AML-193 (cell line): ENCODE measurements at regions not wholly inside any gene's neighbourhood (a gene's known extent, or its start where the extent isn't known, plus 50 kb on each side); places are given as distances from the start of the nearest gene placed in this dataset.
"Not testable (repeated sequence)": the region's sequence is repeated elsewhere in the genome, so short reads cannot be mapped to it uniquely, and the experiment has no call there.

Experiments used
- DNase-seq, 2 experiments: peaks; one replicate each; lab custom pipeline; 2025; lab: John Stamatoyannopoulos, UW

DNA sequence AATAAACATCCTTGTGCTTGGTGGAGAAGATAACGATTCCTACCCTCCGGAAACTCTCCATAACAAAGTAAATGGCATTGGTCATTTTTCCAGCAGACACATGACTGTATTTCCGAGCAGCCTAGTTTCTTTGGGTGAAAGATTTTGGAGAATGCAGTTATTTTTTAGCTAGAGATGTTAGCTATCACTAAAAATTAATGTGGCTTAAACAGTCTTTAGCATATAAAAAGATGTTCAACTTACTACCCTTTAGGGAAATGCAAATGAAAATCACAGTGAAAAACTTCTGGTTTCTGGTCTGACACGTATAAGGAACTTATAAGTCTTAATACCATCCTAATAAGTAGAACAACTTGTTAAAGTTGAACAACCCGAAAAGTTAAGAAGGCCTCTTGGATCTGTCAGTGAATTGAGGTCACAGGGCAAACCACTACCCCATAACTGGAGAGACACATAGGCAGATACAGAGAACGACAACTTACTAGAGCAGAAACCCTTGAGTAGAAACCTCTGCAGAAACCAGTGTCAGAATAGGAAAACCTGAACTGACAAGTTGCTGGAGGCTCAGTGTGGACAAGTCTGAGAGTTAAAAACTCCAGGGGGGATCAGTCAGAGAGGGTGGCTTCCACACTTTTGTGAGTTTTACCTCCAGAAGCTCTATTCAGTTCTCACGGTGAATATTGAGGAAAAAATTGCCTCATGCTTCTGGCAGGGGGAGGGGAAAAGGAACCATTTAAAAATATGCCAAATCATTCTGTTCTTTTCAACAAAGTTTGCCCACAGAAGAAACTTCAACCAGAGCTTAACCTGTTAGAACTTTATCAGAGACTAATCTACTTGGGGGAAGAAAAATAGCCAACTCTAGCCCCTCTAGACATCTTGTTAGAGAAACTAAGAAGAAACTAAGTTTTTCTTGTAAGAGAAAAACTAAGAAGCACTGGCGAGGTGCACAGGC lies 325.2 kb upstream of the RPS23 start:
- no peak for DNase-seq

GRCh38 chr5:82601861-82602260 lies 323.7 kb upstream of the RPS23 start:
- DNase-seq: no peak

DNA sequence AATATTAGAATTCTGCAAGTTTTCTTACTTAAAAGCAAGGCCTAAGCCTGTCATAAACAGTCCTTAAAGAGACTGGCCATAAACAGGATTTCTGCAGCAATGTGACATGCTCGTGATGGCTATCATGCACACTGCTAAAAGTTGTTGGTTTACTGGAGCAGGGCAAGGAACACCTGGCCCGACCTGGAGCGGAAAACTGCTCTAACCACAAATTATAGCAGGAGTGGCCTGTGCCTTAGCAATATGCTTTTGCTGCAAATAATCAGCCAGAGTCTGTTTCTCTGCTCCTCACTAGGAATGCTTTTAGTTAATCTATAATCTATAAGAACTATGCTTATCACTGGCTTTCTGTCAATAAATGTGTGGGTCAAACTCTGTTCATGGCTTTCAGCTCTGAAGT lies 322.9 kb upstream of the RPS23 start:
- no peak for DNase-seq

DNA sequence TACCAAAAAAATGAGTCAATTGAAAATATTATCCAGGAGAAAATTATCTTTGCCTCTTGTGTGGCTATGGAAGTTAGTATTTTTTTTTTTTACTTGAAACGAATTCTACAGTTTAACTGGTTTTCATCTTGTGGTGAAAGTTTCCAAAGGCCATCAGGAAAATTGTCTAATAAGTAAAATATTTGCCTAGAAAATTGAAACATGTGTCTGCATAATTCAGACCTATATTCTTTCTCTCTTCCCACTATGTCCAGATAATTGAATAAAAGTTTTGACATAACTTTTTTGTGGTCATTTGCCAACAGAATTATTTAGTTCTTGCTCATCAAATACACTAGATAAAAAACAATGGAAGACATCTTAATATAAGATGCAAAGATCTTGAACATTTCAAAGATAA lies 321.5 kb upstream of the RPS23 start:
- no peak for DNase-seq

DNA sequence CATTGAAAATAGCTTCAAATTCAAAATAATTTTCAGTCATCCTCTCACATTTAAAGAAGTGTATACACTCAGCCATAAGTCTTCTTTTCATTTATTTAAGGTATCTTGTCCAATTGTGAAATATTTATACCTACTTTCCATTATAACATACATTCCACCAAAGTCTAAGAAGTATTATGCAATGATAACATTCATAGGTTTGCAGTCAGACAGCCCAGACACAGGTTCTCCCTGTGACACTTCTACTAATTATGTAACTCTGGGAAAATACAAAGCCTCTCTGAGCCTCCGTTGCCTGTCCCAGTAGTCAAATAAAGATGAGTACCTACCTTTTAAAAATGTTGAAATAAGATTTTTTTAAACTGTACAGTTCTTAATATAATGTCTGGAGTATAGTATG lies 320.9 kb upstream of the RPS23 start:
- no peak for DNase-seq

DNA sequence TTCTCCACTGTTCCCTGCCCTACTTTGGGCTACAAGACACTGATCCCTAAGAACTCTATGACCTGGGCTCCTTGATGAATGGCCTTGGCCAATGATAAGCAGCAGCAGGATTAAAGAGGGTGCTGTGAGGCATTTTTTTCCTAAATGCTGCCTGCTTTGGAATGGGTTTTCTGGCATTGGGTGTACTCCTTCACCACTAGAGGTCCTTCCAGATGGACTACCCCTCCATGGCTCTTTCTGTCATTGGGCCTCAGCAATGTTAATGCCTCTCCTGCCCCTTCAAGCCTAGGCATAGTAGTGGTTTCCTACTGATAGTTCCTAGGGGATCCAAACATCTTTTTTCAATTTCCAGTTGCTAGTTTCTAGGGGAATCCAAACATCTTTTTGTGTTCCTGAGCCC lies 319.3 kb upstream of the RPS23 start:
- no peak for DNase-seq

- DNase-seq: no peak
Measured at GRCh38 chr5:82596451-82596850, 318.3 kb upstream of the RPS23 start.

GRCh38 chr5:82595113-82595512 lies 317.0 kb upstream of the RPS23 start:
- DNase-seq: no peak

- DNase-seq: no peak
Measured at GRCh38 chr5:82594097-82594496, 315.9 kb upstream of the RPS23 start.

DNA sequence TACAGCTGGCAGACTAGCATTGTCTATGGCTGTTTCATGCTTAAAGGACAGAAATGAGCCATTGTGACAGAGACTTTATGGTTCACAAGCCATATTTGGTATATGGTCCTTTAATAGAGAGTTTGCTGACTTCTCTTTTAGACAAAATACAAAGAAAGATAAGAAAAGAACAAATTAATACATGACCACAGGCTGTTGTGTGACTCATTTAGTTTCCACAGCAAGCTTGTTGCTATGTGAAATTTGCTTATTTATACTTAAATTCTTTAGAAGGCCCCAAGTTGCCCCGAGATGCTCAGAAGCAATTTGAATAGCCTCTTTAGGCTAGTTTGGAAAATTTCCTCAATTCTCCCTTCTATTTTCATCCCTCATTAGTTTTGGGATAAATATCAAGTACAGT lies 315.3 kb upstream of the RPS23 start:
- DNase-seq: no peak

DNA sequence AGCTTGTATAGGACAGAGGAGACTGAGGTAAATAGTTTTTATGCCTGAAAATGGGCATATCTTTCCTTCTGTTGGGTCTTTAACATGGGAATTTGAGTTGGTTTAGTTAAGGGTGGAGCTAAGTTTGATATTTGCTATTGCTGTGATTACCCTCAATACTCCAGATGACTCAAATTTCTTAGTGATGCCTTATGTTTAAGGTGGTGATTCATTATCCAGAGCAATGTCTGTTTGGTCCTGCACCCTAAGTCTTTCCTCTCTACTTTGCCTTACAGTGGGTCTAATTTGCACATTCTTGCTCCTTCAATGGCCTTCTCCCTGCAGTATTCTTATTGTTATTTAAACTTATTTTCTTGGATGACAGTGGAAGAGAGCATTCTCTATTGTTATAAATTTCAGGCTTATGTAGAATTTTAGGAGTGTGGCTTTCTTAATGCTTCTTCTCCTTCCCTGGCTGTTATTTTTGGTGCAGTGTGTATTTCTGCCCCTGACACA lies 312.9 kb upstream of the RPS23 start:
- no peak for DNase-seq

DNA sequence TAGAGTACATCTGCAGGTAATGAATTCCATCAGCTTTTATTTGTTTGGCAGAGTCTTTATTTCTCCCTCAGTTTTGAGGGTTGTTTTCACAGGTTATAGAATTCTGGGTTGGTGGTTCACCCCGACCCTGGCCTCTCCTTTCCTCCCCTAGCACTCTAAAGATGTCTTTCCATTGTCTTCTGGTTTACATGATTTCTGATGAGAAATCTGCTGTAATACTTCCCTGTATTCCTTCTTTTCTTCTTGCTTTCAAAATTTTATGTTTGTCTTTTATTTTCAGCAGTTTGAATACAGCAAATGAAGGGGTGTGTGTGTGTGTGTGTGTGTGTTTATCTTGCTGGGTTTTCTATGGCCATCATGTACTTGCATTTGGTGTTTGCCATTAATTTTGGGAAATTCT lies 312.0 kb upstream of the RPS23 start:
- DNase-seq: no peak

- no peak for DNase-seq
Measured at GRCh38 chr5:82586661-82587310, 308.6 kb upstream of the RPS23 start.

GRCh38 chr5:82586181-82586580 lies 308.0 kb upstream of the RPS23 start:
- DNase-seq: no peak

DNA sequence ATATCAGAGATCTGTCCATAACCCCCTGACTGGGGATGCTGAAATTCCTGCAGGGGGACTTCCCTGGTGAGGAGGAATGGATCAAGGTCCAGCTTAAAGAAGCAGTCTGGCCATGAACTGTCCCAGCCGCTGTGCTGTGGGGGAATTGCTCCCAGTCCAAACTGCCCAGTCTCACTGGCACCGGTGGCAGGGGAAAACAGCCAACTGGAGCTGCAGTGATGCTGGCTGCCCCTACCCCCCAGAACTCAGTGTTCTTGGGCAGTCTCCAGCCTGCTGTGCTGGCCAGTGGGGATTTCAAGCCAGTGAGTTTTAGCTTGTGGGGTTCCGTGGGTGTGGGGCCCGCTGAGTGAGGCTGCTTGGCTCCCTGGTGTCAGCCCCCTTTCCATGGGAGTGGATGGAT lies 306.5 kb upstream of the RPS23 start:
- DNase-seq: no peak

DNA sequence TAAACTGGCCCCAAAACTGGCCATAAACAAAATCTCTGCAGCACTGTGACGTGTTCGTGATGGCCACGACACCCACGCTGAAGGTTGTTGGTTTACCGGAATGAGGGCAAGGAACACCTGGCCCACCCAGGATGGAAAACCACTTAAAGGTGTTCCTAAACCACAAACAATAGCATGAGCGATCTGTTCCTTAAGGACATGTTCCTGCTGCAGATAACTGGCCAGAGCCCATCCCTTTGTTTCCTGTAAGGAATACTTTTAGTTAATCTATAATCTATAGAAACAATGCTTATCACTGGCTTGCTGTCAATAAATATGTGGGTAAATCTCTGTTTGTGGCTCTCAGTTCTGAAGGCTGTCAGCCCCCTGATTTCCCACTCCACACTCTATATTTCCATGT lies 305.2 kb upstream of the RPS23 start:
- DNase-seq: not testable (repeated sequence)

- DNase-seq: no peak
Measured at GRCh38 chr5:82564963-82565362, 286.8 kb upstream of the RPS23 start.

DNA sequence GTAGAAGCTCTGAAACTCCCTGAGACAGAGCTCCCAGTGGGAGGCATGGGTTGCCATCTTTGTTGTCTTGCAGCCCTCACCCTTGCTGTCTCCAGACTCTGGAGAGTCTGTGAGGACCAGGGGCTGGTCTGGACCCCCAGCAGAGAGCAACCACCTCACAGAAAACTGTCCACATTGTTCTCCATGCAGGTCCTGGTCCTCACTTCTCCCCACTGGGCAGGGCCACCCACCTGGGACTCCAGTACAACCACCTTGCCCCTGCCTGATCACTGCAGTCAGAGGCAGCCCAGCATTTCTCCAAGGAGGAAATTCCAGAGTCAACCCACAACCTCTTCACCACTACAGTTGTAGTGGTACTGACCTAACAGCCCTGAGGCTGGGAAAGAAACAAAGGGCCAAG lies 285.6 kb upstream of the RPS23 start:
- no peak for DNase-seq

GRCh38 chr5:82562696-82563240 lies 284.6 kb upstream of the RPS23 start:
- no peak for DNase-seq

DNA sequence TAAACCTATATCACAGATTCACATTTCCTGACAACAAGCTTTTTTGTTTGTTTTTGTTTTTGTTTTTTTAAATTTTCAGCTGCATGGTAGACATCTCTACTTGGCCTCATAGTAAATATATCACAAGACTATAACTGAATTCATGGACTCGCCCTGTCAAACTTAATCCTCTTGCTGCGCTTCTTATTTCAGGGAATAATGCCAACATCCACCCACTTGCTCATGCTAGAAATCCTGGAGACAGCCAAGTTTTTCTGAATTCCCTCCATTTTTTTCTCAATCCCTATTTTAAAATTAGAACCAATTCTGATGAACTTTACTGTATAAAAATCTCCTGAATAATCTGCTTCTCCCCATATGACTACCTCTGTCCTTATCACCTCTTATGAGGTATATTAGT lies 283.6 kb upstream of the RPS23 start:
- no peak for DNase-seq

- no peak for DNase-seq
Measured at GRCh38 chr5:82560969-82561368, 282.8 kb upstream of the RPS23 start.

GRCh38 chr5:82560561-82560960 lies 282.4 kb upstream of the RPS23 start:
- DNase-seq: no peak

- DNase-seq: no peak
Measured at GRCh38 chr5:82551840-82552385, 273.8 kb upstream of the RPS23 start.
